ENCODE measurements at regions not wholly inside any gene's neighbourhood (a gene's known extent, or its start where the extent isn't known, plus 50 kb on each side); places are given as distances from the start of the nearest gene placed in this dataset.

- H3K27ac ChIP-seq, result no peak overlapping the region
- no peak for DNase-seq (ENCODE audit: low read depth, low spot score)
These were observed 73.6 kb upstream of the NSMCE3 start for GRCh38 chr15:29343229-29343628.

GRCh38 chr15:29342201-29342600 lies 72.6 kb upstream of the NSMCE3 start:
- H3K27ac ChIP-seq, result no peak overlapping the region
- no peak for DNase-seq (ENCODE audit: low read depth, low spot score)

- no peak for DNase-seq (ENCODE audit: low read depth, low spot score)
- no peak overlapping the region for H3K27ac ChIP-seq
These were observed 67.7 kb upstream of the NSMCE3 start for GRCh38 chr15:29337156-29337959.

GRCh38 chr15:29334544-29334943 lies 64.9 kb upstream of the NSMCE3 start:
- DNase-seq (ENCODE audit: low read depth, low spot score), result no peak
- no peak overlapping the region for H3K27ac ChIP-seq

GRCh38 chr15:29333261-29333660 lies 63.6 kb upstream of the NSMCE3 start:
- no peak for DNase-seq (ENCODE audit: low read depth, low spot score)

GRCh38 chr15:29331669-29332068 lies 62.0 kb upstream of the NSMCE3 start:
- H3K27ac ChIP-seq, result no peak overlapping the region
- no peak for DNase-seq (ENCODE audit: low read depth, low spot score)

More at GRCh38 chr15:29333261-29333660, 63.6 kb upstream of the NSMCE3 start:
- no peak overlapping the region for H3K27ac ChIP-seq

- no peak overlapping the region for H3K27ac ChIP-seq
- DNase-seq (ENCODE audit: low read depth, low spot score), result no peak
These were observed 61.4 kb upstream of the NSMCE3 start for GRCh38 chr15:29331071-29331470.

- no peak for DNase-seq (ENCODE audit: low read depth, low spot score)
- H3K27ac ChIP-seq, result no peak overlapping the region
These were observed 55.1 kb upstream of the NSMCE3 start for GRCh38 chr15:29324746-29325145.

- H3K27ac ChIP-seq, result no peak overlapping the region
- DNase-seq (ENCODE audit: low read depth, low spot score), result no peak
These were observed 53.9 kb upstream of the NSMCE3 start for GRCh38 chr15:29323557-29323956.

- DNase-seq (ENCODE audit: low read depth, low spot score), result no peak
- no peak overlapping the region for H3K27ac ChIP-seq
These were observed 52.8 kb upstream of the NSMCE3 start for GRCh38 chr15:29322415-29322814.

GRCh38 chr15:29320420-29320819 lies 50.8 kb upstream of the NSMCE3 start:
- DNase-seq (ENCODE audit: low read depth, low spot score), result no peak
- H3K27ac ChIP-seq, result no peak overlapping the region

- no peak for DNase-seq (ENCODE audit: low read depth, low spot score)
- no peak overlapping the region for H3K27ac ChIP-seq
These were observed 50.2 kb upstream of the NSMCE3 start for GRCh38 chr15:29319823-29320222.
